Mesenteric fat pad (tissue), 1 donor: ENCODE measurements at regions not wholly inside any gene's neighbourhood (a gene's known extent, or its start where the extent isn't known, plus 50 kb on each side); places are given as distances from the start of the nearest gene placed in this dataset.
"Not testable (repeated sequence)": the region's sequence is repeated elsewhere in the genome, so short reads cannot be mapped to it uniquely, and the experiment has no call there.

ENCODE experiments used
- DNase-seq: peaks from one replicate; pipeline ENCODE4 v3.0.0-alpha.2; 2020; ENCODE audit warnings: low spot score
- donor health status: DM: yes; HTN: yes; CAD: no.

DNA sequence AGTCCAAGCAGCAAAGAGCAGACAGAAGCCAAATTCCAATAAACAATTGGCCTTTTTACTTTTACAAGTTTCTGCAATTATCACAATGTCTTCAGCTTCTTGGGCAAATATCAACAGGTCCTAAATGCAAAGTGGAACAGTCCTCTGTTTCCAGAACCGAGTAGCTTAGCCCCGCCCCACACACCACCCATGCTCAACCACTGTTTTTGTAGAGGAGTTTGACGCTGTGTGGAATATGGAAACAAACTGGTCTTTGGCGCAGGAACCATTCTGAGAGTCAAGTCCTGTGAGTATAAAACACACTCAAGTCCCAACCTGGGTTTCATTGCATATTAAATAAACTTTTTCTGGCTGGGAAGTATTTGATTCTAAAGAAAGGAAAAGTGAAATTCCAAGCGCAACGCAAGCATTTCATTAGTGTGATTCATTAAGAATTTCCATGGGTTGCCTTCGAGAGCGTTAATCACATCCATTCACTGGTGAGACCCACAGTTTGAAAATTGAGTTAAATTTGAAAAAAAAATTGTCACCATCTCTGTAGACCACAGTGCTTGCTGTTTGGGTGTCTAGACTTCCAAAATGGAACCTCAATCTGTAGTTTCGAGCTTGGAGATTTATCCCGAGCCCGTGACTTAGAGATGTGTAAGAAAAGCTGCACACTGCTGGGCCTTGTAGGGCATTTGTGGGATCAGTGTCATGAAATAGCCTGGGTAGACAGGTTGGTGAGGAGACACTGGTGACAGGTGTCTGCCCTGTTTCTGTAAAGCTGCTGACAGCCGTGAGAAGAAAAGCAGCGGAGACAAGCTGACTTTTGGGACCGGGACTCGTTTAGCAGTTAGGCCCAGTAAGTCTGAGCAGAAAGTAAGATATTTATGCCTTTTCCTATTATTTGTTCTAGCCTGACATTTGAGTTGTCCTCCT, 96.1 kb downstream of the DAD1 start:
- no peak for DNase-seq

DNA sequence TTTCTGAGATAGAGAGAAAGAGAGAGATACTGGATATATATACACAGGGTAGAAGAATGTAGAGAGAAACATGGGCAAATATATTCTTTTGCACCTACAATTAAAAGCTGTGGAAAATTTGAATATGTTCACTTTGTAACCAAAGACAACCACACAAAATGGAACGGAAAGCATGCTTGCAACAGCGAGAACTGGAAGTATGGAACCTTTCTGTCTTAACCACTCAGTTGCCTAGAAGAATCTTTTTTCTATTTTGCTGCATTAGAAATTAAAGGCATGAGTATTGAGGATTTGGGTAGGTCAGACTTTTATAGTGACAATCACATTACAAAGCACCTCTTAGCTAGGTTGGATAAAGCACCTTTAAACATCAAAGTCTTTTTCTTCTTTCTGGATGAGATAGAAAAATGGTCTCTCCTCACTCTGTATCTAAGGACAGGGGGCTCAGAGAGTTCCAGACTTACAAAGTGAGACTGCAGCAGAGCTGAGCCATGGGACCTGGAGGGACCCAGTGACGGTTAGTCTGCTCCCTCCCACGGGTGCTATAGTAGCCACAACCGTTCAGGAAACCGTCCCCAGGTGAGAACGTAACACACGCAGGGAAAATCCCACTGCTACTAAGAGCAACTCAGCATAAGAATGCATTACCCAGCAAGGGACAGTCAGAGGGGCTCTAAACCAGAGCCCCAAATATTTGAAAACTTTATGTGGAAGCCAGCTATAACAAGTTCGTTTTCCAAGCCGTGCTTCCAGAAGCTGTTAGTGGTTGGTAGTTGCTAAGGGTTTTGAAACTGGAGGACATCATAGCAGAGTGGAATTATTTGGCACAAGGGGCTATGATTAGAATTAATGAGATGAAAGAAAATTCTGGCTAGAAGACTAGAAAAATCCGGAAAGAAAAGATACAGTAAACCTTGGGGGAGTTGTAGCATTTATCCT, 97.1 kb downstream of the DAD1 start:
- no peak for DNase-seq

DNA sequence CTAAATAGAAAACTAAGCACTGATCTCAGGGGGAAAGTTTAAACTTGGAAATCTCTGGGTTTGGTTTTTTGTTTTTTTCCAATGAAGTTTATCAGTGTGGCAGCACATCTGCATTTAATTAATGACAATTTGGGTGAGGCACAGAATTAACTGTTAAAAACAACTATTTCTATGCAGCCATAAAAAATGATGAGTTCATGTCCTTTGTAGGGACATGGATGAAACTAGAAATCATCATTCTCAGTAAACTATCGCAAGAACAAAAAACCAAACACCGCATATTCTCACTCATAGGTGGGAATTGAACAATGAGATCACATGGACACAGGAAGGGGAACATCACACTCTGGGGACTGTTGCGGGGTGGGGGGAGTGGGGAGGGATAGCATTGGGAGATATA, 98.0 kb downstream of the DAD1 start:
- DNase-seq = not testable (repeated sequence)

DNA sequence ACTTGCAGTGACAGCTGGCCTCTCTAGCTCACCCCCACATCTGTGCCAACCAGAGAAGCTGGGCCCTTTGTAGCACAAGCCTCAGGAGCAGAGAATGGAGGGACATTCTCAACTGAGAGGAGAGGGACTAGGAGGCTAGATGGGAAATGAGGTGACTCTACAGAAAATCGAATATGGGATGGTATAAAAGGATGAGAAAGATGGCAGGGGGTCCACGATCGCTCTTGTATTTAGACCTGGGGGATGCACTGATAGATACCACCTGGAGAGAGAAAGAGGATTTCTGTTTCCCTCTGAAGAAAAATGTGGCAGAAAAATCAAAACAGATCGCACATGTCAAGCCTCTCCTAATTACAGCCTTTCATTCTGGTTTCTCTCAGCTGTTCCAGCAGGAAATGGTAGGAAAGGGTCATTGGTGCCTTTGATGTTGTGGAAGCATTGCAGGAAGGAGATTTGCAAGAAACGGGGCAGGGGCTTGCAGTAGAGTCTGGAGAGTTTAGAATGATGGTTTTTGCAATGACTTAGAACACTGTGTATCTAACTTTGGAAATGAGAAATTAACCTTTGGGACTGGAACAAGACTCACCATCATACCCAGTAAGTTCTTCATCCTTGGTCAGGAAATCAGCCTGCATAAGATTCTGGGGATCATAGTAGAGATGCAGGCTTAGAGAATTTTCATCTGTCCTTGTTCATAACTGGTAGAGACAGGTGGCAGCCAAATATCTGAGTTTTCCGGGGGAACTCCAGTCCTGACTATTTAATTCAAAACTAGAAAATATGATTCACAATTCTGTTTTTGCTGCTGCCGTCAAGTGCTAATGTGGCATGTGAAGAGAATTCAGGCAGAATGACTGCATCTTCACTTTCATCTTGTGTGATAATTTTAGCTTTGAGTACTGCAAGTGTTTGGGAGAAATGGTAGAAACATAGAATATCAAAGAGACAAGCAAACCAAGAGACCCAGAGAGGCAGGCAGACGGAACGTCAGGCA, 98.8 kb downstream of the DAD1 start:
- DNase-seq = no peak

DNA sequence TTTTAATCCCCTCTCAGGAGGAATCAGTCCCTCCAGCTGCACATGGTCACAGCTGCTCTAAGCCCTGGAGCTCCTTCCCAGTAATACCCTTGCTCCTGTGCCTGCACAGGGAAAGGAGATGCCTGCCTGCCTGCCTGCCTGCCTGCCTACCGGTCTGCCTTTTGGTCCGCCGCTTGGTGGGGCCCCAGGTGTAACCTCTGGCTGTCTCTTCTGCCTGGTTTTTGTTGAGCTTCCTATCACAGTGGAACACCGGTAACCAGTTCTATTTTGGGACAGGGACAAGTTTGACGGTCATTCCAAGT, 99.8 kb downstream of the DAD1 start:
- no peak for DNase-seq

DNA sequence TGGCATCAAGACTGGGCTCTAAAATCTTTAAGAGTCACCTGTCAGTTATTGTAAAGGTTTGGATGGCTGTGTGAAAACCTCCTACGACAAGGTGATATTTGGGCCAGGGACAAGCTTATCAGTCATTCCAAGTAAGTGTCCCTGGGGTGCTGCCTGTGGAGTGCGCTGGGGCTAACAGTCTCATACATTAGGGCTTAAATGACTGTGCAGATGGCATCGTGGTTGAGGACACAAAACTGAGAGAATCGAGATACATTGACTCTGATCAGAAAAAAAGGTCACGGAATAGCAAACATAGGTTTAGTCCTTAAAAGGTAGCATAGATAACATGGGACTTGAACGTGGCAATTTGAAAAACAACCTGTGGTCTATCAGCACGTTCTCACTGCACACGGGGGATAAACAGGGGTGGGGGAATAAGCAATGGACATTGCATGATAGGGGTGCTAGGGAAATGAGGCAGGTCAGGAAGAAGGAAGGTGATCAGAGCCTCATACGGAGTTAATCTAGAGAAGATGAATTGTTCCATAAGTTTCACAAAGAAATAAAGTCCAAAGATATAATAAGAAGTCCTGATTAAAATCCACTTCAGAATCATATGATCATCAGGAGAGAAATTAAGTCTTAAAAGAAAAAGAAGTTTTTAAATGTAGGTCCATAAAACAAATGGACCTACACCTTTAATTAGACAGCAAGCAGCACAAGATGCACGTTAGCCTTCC, 100.3 kb downstream of the DAD1 start:
- no peak for DNase-seq

DNA sequence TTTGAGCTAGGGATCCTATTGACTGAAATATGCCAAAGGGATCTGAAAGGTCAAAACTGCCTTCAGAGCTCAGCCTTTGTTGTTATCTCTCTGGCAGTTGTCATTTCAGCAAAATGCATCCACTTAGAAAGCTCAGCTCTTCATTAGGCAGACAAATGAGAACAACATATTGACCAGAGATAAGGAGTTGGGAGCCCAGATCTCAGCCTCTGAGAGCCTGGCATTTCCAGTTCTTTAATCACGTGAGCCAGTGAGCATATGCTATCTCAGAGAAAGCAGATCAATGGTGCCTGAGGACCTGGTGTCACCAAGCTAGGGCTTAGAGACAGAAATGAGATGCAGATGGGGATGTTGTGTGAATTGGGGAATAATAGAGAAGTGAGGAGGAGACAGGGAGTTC, 101.1 kb downstream of the DAD1 start:
- DNase-seq = no peak

DNA sequence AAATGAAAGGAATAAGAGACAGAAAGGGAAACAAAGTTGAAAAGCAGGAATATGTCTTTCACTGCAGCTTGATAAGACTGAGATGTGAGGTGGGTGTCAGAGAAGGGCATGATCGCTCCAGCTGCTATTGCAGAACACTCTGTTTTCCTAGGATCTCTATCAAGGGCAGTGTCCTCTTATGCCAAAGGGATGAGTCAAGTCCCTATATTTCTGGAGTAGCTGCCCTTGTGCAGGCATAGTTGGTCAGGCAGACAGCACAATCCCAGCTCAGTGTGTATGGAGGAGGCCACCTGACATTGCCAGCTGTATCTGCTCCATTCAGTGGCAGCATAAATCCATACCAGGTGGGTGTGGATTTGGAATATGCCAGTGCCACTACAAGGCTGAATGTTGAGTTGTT, 101.6 kb downstream of the DAD1 start:
- DNase-seq = no peak

DNA sequence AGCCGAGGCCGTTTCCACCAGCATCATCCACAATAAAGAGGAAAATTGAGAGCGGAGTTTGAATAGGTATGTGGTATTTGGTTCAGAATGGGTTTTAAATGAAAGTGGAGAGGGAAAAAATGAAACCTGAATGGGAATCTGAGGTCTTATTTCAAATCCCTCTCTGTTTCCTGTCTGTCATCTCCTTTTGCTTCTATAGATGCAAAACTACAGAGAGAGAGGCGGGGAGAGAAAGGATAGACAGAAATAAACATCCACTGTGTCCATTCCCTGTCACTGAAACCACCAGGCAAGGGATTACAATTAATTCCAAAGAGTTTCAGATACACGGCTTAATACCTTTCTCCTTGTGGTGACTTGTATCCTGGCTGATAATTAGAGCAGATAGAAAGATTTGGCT, 102.3 kb downstream of the DAD1 start:
- DNase-seq = no peak

DNA sequence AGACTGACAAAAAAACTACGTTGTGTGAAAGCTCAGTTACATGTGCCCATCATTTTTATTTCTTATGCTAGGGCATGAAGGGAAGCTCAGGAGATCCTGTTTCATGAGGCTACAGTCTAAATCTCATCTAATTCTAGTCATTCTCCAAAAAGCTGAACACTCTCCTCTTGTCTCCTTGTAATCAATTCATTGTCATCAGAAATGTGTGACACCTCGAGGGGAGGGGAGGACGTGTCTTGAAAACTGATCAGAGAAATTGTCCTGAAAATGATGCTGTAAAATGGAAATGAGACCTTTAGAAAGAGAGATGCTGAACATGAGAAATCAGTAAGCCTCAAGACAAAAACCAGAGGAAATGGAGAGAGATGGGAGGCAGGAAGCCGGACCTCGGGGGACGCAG, 103.4 kb downstream of the DAD1 start:
- no peak for DNase-seq

DNA sequence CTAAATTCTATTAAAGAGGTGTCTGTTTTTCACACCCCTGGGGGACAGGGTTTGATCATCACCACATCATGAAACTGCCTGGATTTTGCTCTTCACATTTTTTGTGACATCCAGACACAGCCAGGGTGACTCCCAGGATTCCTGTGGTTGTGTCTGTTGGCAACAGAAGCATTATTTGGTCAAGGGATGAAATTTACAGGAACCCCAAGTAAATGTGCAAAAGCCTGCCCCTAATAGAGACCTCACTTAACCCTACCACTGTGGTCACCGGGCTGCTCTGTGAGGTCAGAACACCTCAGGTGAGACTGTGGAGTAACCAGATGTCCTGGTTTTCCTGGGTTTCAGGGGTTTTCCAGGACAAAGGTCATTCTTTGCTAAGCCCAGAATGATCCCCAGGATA, 103.8 kb downstream of the DAD1 start:
- no peak for DNase-seq

DNA sequence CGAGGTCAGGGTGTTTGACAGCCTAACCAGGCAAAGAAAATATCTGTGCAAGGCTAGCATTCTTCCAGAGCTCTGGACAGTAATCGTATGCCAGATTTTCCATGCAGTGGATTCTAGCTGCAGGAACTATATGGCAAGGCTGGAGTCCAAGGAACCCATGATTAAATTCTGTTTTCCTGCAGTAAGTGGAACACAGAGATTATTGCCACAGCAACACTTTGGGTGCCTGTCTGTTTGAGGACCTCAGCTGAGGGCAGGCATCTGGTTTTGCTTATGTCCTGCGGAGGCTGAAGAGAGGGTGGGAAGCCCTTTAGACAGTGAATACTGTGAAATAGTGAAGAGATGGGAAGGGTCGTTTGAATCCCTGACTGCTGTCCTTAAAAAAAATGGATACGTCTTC, 104.4 kb downstream of the DAD1 start:
- no peak for DNase-seq

DNA sequence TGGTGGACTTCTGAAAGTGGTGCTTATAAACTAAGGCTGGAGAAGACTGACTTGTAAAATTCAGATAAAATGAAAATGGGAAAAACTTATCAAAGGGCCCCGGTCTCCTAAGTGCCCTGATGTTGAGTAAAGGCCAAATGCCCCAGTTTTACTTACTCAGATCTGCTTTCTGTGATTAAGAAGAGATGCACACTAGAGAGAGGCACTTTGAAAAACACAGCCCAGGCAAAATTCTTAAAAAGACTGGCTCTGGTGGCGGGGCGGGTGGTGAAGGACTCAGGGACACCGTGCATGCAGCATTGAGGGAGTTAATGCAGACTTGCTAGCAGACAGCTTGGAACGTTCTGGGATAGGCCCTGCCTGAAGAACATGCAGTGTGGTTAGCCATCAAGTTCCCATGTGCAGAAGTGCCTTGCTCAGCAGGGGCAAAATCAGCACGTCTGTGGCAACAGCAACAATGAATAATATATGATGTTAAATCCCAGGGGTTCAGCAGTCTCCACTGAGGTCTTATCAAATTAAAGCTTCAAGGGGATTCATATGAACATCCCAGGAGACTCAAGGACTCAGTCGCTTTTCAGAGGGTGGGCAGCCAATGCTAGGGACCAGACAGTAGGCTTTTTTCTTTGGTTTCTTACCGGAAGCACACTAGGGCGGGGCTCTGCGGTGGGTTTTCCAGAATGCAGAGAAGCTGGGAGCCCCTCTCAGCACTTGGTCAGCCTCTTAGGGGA, 105.0 kb downstream of the DAD1 start:
- no peak for DNase-seq

DNA sequence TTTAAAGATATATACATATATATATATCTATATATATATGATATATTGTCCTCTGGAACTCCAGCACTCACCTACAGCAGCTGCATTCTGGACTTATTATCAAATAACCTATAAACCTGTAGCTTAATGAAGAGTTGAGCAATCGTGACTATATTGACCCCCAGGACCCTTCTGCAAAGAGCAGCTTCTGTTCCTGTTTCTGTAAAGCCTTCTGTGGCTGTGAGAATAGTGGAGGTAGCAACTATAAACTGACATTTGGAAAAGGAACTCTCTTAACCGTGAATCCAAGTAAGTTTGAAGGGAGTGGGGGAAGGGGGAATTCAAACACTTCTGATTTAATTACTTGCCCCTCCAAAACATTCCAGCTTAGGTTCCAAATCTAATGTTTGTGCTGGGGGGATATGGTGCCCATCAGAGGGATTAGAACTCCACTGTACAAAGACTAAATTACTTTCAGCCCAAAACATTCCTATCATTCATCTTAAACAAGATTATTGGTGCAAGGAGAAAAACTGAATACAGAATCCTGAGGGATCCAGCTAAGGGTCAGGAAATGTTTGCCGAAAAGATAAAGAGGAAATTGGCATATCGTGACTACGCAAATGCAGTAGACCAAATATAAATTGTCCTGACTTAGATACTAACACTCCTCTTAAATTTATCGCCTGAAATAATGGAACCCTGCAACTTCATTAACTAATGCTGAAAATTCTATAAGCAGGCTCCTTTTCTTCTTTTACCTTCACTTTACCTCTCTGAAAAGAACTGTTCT, 106.1 kb downstream of the DAD1 start:
- no peak for DNase-seq

DNA sequence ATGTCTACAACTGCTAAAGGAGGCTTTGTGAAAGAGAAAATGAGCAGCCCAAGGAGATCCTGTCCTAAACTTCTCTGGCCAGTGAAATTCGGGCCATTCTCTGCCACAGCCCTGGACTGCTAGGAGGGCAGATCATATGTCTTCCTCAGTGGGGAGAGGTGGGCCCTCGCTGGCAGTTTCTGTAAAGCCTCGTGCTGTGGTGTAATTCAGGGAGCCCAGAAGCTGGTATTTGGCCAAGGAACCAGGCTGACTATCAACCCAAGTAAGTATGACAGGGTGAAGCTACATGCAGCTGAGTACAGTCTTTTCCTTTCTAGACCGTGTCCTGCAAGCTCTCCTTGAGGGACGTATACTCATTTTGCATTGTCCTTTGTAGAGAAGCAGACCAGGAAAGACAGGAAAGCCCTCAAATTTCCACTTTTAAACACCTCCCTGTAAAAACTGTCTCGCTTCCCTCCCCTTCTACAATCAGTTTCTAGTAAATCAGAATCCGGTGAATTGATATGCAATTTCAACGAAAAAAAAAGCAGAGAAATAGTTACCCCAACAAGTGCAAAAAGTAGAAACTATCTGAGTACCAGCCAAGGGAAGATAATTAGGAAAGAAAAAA, 106.8 kb downstream of the DAD1 start:
- DNase-seq = no peak

DNA sequence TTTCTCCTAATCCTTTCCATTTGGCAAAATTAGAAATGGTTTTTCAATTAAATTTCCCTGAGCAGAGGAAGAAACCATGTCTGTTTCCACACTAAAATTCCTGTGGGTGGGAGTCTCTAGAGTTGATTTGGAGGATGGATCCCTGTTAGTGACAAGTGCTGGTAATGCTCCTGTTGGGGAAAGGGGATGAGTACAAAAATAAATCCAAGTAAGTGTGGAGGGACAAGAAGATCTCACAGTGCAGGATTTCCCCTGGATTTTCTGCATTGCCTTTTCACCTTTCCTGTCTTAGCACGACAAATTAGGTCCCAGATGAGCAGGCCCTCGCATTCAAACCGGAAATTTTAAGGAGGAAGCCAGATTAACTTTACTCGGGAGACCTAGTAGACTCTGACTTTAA, 107.5 kb downstream of the DAD1 start:
- no peak for DNase-seq

DNA sequence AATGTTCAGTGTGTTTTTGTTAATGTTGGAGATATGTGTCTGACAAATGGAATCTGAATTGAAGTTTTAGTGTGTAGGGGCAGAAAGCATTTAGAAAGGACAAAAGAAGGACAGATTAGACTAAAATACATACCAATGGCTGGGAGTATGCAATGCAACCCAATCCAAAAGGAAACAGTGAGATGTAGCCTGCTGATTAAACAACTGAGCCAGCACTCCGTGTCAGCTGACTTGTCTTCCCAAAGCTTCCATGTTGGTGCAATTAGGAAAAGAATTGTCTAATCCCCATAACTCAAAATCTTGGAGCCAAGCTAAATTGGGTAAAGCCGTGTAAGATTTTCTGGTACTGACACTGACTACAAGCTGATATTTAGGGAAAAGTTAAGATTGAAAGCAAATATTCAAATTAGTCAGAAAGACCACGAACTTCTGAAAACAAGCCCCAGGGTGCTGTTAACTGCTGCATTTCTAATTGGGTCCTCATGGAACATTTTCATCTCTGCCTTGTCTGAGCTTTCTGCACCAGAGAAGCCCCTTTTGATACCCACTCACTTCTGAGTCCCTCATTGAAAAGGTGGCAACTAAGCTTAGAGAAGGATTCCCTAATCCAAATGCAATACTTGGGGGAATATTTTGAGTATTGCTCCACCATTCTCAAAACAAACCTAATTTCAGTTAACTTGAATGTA, 109.1 kb downstream of the DAD1 start:
- DNase-seq = no peak

DNA sequence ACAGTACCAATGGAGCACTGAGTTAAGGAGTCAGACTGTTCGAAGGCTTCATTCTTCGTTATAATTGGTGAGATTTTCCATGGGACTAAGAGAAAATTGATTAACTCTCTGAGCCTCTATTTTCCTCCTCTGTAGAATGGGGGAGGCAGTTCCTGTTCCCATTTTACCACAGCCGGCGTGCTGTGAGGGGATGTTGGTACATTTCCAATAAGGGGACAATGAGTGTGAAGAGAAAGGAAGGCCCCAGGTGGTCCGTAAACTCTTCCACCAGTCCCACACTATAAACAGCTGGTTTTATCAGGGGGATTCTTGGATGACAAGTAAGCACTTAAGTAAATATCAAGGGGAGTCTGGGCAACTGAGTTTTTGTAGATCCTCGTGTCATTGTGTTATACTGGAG, 109.9 kb downstream of the DAD1 start:
- no peak for DNase-seq
